ENCODE measurements at regions not wholly inside any gene's neighbourhood (a gene's known extent, or its start where the extent isn't known, plus 50 kb on each side); places are given as distances from the start of the nearest gene placed in this dataset.

- no peak overlapping the region for H3K4me3 Mint-ChIP-seq
- intact Hi-C loops (cut with micrococcal nuclease) = no loop called here
- no peaks in the 10 kb centered on the region for H3K9me3 Mint-ChIP-seq (ENCODE audit: insufficient read depth)
- H3K4me1 Mint-ChIP-seq = no peaks in the 10 kb centered on the region
- ATAC-seq (ENCODE audit: low read depth) (no peak), DNase-seq (no peak)
- Histone ChIP-seq H3K4me1 (ENCODE audit: control insufficient read depth in 2 of 2, insufficient read depth in 2 of 2, low read length in 2 of 2) (no peaks in the 10 kb centered on the region), H3K27ac (ENCODE audit: low read length in 2 of 2) (no peak overlapping the region), H2AFZ (ENCODE audit: insufficient read depth, low read depth, low read length, poor library complexity, severe bottlenecking) (no peak overlapping the region), H3K36me3 (replicated peaks in 1 of 2; ENCODE audit: control extremely low read depth in 1 of 2, control insufficient read depth in 1 of 2, extremely low read depth in 1 of 2, insufficient read depth in 2 of 2, low read length in 1 of 2) (no peaks in the 10 kb centered on the region), H4K20me1 (ENCODE audit: control insufficient read depth, insufficient read depth, low read length, poor library complexity, severe bottlenecking) (no peaks in the 10 kb centered on the region), H3K9ac (ENCODE audit: low read length) (no peak overlapping the region), H3K4me2 (replicated peaks; ENCODE audit: low read depth, low read length, poor library complexity, severe bottlenecking) (no peak overlapping the region), H3K9me3 (ENCODE audit: control extremely low read depth in 1 of 3, control insufficient read depth in 2 of 3, insufficient read depth in 1 of 3, low read length in 2 of 3) (no peaks in the 10 kb centered on the region), H3K4me3 (ENCODE audit: control extremely low read depth in 1 of 5, extremely low read depth in 1 of 5, insufficient read depth in 1 of 5, low read depth in 2 of 5, low read length in 4 of 5) (no peak overlapping the region), H3K27me3 (replicated peaks in 1 of 4; ENCODE audit: control extremely low read depth in 1 of 4, control insufficient read depth in 3 of 4, insufficient read depth in 4 of 4, low read length in 3 of 4) (no peaks in the 10 kb centered on the region), H3K79me2 (ENCODE audit: control insufficient read depth, insufficient read depth, low read length) (no peaks in the 10 kb centered on the region)
- TF ChIP-seq CTCF (IDR thresholded peaks at IDR 0.05) = no peak
- no peak for TF ChIP-seq EZH2 (IDR thresholded peaks at IDR 0.05; ENCODE audit: borderline replicate concordance, insufficient read depth, low read depth, low read length, poor library complexity, severe bottlenecking)
- ChIA-PET POLR2A (no interaction called here), CTCF (no interaction called here)
- no peak overlapping the region for H3K27ac Mint-ChIP-seq
- WGBS (ENCODE audit: insufficient coverage) = 100% methylated on average over 1 of the region's 6 CpGs
- H3K27me3 Mint-ChIP-seq = peaks cover 16% of the 10 kb centered on the region
These were observed 65.2 kb upstream of the TLR3 start for GRCh38 chr4:186003746-186004145.

GRCh38 chr4:186008057-186008456 lies 60.9 kb upstream of the TLR3 start:
- CTCF ChIA-PET = no interaction called here

More at GRCh38 chr4:186008057-186008456, 60.9 kb upstream of the TLR3 start:
- no peak overlapping the region for H3K9ac ChIP-seq (ENCODE audit: low read length)
- H3K4me2 ChIP-seq (replicated peaks; ENCODE audit: low read depth, low read length, poor library complexity, severe bottlenecking) = no peak overlapping the region
- no peak overlapping the region for H3K4me3 ChIP-seq (ENCODE audit: control extremely low read depth in 1 of 5, extremely low read depth in 1 of 5, insufficient read depth in 1 of 5, low read depth in 2 of 5, low read length in 4 of 5)
- no peaks in the 10 kb centered on the region for H3K4me1 ChIP-seq (ENCODE audit: control insufficient read depth in 2 of 2, insufficient read depth in 2 of 2, low read length in 2 of 2)
- no peaks in the 10 kb centered on the region for H4K20me1 ChIP-seq (ENCODE audit: control insufficient read depth, insufficient read depth, low read length, poor library complexity, severe bottlenecking)
- no peaks in the 10 kb centered on the region for H3K27me3 ChIP-seq (replicated peaks in 1 of 4; ENCODE audit: control extremely low read depth in 1 of 4, control insufficient read depth in 3 of 4, insufficient read depth in 4 of 4, low read length in 3 of 4)
- H3K27me3 Mint-ChIP-seq = peaks cover 24% of the 10 kb centered on the region
- ATAC-seq (ENCODE audit: low read depth) = no peak
- H3K36me3 ChIP-seq (replicated peaks in 1 of 2; ENCODE audit: control extremely low read depth in 1 of 2, control insufficient read depth in 1 of 2, extremely low read depth in 1 of 2, insufficient read depth in 2 of 2, low read length in 1 of 2) = no peaks in the 10 kb centered on the region
- H3K27ac Mint-ChIP-seq = no peak overlapping the region
- intact Hi-C loops (cut with micrococcal nuclease) = no loop called here
- H2AFZ ChIP-seq (ENCODE audit: insufficient read depth, low read depth, low read length, poor library complexity, severe bottlenecking) = no peak overlapping the region
- POLR2A ChIA-PET = no interaction called here
- H3K79me2 ChIP-seq (ENCODE audit: control insufficient read depth, insufficient read depth, low read length) = no peaks in the 10 kb centered on the region
- WGBS (ENCODE audit: insufficient coverage) = 87% methylated on average over 3 of the region's 5 CpGs
- DNase-seq = no peak
- no peak overlapping the region for H3K4me3 Mint-ChIP-seq
- no peaks in the 10 kb centered on the region for H3K4me1 Mint-ChIP-seq
- H3K9me3 Mint-ChIP-seq (ENCODE audit: insufficient read depth) = no peaks in the 10 kb centered on the region
- H3K27ac ChIP-seq (ENCODE audit: low read length in 2 of 2) = no peak overlapping the region
- no peak for TF ChIP-seq CTCF (IDR thresholded peaks at IDR 0.05)
- TF ChIP-seq EZH2 (IDR thresholded peaks at IDR 0.05; ENCODE audit: borderline replicate concordance, insufficient read depth, low read depth, low read length, poor library complexity, severe bottlenecking) = no peak
- H3K9me3 ChIP-seq (ENCODE audit: control extremely low read depth in 1 of 3, control insufficient read depth in 2 of 3, insufficient read depth in 1 of 3, low read length in 2 of 3) = peaks cover 0 to 3% (median 0%) of the 10 kb centered on the region in 3 donors
